Cortex of kidney (tissue), 1 donor: ENCODE measurements at regions not wholly inside any gene's neighbourhood (a gene's known extent, or its start where the extent isn't known, plus 50 kb on each side); places are given as distances from the start of the nearest gene placed in this dataset.
"Not testable (repeated sequence)": the region's sequence is repeated elsewhere in the genome, so short reads cannot be mapped to it uniquely, and the experiment has no call there.

Experiments used
- DNase-seq: peaks from one replicate; lab custom pipeline; 2025; lab: John Stamatoyannopoulos, UW

GRCh38 chr14:105636935-105637334 is 110.6 kb downstream of the TMEM121 start:
- no peak for DNase-seq

GRCh38 chr14:105637345-105637744 is 111.0 kb downstream of the TMEM121 start:
- not testable (repeated sequence) for DNase-seq

GRCh38 chr14:105639969-105640931 is 113.9 kb downstream of the TMEM121 start:
- not testable (repeated sequence) for DNase-seq

DNA sequence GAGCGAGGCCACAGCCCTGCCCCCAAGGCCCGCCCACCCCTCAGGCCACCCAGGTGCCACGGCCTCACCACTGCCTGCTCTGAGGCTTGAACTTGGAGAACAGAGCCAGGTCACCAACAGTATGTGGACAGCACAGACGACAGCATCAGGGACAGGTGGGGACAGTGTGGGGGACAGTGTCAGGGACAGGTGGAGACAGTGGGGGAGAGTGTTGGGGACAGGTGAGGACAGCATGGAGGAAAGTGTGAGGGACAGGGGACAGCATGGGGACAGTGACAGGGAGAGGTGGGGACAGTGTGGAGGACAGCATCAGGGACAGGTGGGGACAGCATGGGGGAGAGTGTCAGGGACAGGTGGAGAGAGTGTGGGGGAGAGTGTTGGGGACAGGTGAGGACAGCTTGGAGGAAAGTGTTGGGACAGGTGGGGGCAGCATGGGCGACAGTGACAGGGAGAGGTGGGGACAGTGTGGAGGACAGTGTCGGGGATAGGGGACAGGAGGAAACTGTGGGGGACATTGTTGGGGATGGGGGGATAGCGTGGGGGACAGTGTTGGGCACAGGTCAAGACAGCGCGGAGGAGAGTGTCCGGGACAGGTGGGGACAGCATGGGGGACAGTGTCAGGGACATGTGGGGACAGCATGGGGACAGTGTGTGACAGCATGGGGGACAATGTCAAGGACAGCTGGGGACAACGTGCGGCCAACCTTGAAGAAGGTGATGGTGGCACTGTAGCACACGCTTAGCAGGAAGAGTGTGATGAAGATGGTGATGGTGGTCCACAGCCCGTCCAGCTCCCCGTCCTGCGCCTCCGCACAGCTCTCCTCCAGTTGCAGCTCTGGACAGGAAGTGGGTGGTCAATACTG is 114.9 kb downstream of the TMEM121 start:
- no peak for DNase-seq

DNA sequence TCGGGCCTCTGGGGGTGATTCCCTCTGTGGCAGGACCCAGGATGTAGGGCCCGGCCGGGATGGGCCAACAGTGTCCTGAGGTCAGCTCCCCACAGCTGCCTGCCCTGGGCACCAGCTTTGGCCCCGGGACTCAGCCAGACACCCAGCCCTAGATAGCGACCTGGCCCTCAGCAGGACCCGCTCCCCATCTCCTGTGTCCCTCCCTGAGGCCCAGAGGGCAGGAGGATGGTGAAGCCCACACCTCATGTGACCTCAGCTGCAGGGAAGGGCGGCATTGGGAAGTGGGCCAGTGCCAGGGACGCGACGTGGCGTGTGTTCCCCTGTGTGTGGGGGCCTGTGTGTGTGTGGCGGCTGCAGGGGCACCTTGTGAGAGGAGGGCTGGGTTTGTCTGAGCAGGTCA is 115.6 kb downstream of the TMEM121 start:
- not testable (repeated sequence) for DNase-seq

DNA sequence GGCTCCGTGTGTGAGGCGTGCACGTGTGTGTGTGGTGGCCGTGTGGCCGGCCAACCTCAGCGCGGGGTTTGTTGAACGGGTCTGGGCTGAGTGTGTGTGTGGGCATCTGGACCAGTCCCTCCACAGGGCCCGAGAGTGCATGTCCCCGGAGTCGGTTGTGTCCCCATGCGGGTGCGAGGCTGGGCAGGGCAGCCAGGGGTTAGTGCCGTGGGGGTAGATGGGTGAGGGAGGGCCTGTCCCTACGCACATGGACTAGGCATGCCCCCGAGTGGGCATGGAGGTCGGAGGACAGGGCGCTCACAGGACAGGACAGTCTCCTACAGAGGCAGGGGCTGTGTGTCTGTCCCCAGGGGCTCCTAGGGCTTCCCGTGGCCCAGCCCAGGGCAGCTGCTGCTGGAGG is 116.1 kb downstream of the TMEM121 start:
- not testable (repeated sequence) for DNase-seq

GRCh38 chr14:105643406-105644052 is 117.1 kb downstream of the TMEM121 start:
- DNase-seq = not testable (repeated sequence)

GRCh38 chr14:105644053-105644435 is 117.7 kb downstream of the TMEM121 start:
- DNase-seq = not testable (repeated sequence)

GRCh38 chr14:105644457-105644856 is 118.1 kb downstream of the TMEM121 start:
- not testable (repeated sequence) for DNase-seq

DNA sequence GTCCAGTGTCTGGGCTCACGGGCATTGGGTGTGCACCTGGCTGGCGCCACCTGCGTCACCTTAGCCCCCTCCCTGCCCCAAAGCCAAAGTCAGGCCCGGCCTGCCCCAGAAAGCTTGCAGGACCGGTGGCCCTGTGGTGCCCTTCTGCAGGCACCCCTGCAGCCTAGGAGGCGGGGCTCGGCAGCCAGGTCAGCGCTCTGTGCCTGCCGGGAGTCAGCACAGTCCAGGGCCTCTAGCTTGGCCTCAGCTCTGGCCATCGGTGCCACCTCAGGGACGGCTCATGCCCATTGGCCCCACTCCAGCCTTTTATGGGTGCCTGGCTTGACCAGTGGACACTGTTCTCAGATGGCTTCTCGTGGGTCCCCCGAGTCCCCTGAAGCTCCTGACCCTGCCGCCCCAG is 118.5 kb downstream of the TMEM121 start:
- DNase-seq = not testable (repeated sequence)

DNA sequence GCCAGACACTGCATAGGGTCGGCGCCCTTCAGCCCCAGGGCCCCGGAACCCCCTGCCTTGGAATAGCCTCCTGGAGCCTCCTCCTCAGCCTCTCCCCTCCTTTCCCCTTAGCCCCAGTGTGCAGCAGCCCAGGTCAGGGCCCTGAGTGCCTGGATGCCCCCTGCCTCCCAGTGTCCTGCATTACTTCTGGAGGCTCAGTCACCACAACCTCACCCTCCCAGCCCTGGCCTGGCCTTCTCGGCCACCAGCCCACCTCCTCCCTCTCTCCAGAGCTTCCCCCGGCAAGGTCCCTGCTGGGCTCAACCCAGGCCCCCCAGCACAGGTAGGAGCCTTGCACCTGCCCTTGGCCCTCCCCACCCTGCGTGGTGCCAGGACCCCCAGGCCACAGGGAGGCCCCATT is 119.0 kb downstream of the TMEM121 start:
- DNase-seq = not testable (repeated sequence)

DNA sequence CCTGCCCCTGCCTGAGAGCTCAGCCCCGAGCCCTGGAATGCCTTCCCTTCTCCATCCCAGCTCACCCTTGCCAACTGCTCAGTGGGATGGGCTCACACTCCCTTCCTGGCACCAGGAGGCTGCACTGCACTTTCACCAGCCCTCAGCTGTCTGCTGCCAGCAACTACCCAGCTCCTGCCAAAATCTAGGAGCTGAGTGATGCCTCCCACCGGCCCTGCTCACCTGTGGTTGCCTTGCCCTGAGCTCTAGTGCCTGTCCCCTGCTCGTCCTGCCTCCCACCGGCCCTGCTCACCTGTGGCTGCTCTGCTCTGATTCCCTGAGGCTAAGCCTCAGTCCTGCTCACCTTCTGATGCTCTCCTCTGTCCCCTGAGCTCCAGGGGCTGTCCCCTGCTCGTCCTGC is 119.8 kb downstream of the TMEM121 start:
- no peak for DNase-seq

- not testable (repeated sequence) for DNase-seq
Observed at GRCh38 chr14:105646711-105647281, 120.4 kb downstream of the TMEM121 start.

- DNase-seq = not testable (repeated sequence)
Observed at GRCh38 chr14:105647426-105647783, 121.0 kb downstream of the TMEM121 start.

- DNase-seq = no peak
Observed at GRCh38 chr14:105647784-105648608, 121.6 kb downstream of the TMEM121 start.

DNA sequence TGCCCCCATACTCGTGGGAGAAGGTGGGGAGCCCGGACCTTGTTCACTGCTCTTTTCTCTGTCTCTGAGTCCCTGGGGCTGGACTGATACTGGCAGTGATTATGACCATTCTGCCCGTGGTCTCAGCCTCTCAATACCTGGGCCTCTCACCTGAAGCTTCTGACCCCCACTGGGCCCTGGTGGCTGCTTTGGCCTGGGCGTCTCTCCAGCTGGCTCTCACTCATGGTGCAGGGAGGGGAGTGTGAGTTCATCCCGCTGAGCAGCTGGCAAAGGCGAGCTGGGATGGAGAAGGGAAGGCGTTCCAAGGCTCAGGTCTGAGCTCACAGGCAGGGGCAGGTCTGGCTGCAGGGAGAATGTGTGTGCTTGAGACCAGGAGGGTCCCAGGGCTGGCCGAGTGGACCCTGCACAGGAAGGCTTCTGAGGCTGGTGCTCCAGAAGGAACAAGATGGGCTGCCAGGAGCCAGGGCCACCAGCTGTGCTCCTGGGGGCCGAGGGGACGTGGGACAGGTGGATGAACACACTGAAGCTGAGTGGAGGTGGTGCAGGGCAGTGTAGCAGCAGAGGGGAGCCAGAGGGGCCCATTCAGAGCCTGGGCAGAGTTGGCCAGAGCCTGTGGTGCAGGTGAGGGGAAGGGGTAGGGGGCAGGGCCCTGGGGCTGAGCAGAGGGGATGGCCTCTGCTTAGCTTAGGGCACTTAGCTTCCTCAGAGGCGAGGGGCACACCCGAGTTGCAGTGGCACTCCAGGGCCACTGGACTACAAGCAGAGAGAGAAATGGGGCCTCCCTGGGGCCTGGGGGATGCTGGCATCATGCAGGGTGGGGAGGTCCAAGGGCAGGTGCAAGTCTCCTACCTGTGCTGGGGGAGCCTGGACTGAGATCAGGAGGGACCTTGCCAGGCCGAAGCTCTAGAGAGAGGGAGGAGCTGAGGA is 122.5 kb downstream of the TMEM121 start:
- DNase-seq = not testable (repeated sequence)

DNA sequence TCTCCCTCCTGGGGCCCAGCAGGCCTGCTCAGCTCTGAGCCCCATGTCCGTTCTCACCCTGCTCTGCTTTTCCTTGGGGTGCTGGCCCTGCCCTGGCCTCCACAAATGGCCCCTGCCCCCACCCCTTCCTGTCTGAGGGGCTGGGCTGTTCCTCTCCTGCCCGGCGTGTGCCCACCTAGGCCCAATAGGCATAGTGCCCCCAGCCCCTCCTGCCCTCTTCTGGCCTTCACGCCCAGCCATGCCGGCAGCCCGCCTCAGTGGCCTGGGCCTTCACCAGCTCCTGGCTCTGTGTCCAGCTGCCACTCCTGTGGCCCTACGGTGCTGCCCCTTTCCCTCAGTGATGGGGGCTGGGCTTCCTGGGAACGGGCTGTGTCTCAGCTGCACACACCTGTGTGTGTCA is 125.9 kb downstream of the TMEM121 start:
- not testable (repeated sequence) for DNase-seq

DNA sequence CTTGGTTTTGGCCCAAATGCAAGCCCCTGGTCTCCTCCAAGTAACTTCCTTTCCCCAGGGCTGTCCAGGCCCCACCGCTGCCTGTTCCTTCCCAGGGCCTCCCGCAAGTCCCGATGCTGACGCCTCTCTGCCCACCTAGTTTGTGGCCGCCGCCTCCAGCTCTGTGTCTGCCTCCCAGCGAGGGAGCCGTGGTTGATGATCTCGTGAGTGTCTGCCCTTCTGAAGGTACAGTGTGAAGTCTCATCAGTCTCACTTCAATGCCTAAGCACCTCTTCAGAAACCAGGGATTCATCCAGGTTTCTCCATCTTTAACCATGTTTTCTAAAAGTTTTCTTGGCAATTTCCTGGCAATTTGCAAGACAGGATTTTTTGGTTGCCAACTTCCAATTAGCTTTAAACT is 127.5 kb downstream of the TMEM121 start:
- not testable (repeated sequence) for DNase-seq

DNA sequence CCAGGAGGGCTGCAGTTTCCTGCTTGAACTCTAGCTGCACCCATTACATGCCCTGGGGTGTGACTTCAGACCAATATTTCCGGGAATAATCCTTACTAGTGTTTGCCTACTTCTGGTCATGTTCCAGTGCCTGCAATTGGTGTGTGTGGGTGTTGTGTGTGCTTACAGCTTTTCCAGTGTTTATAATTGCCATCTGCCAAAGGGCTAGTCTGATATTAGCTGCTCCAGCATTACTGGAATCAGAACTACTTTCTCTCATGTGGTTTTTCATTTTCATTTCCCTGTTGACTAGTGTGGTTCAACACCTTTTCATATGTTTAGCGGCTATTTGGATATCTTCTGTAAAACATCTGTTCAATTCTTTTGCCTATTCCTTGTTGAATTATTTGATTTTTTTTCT is 132.9 kb downstream of the TMEM121 start:
- DNase-seq = not testable (repeated sequence)
